RWPE1 (cell line): ENCODE measurements at regions not wholly inside any gene's neighbourhood (a gene's known extent, or its start where the extent isn't known, plus 50 kb on each side); places are given as distances from the start of the nearest gene placed in this dataset.
"Not testable (repeated sequence)": the region's sequence is repeated elsewhere in the genome, so short reads cannot be mapped to it uniquely, and the experiment has no call there.

Source experiments
- CTCF ChIA-PET: fragments of 350-600 bp; sonication (Branson Sonifier 250); formaldehyde crosslinking; extraction: SDS; loops from one replicate; lab custom pipeline; 2021; lab: Yijun Ruan, JAX
- POLR2A ChIA-PET: fragments of 400-600 bp; formaldehyde crosslinking; extraction: SDS; loops from one replicate; lab custom pipeline; 2020; ENCODE audit warnings: antibody characterized with exemption; ENCODE audit not compliant: low non-redundant PET; lab: Yijun Ruan, JAX
- DNase-seq: peaks from one replicate; pipeline ENCODE4 v3.0.0; 2012; ENCODE audit warnings: low spot score
- H3K27ac ChIP-seq: fragments of 450-650 bp; 2 replicates; pipeline ENCODE4 v1.5.1; 2017
- CTCF ChIP-seq: fragments of 450-650 bp; conservative IDR thresholded peaks from 2 replicates; pipeline ENCODE4 v1.5.1; 2017; ENCODE audit warnings: low read depth, mild to moderate bottlenecking

- TF ChIP-seq CTCF = no peak
- POLR2A ChIA-PET = no interaction called here
- DNase-seq = no peak
- CTCF ChIA-PET = no interaction called here
- H3K27ac ChIP-seq = no peak overlapping the region
Observed at GRCh38 chr1:224053456-224053855, 60.5 kb upstream of the FBXO28 start.

- peak; percentile 64 for DNase-seq
- CTCF ChIA-PET = interaction anchor here (0.6 kb wide), 1 partner anchor 11 kb away, joined by 4 read pairs; no protein-coding TSS in a partner anchor
- H3K27ac ChIP-seq = no peak overlapping the region
- no peak for TF ChIP-seq CTCF
- POLR2A ChIA-PET = no interaction called here
Observed at GRCh38 chr1:224052772-224053171, 61.1 kb upstream of the FBXO28 start.

- POLR2A ChIA-PET, DNase-seq, H3K27ac ChIP-seq: not testable (repeated sequence)
- CTCF ChIA-PET = interaction anchor here (0.6 to 1.0 kb wide), 5 partner anchors 10 to 867 kb away, joined by 3 to 6 read pairs (median 3); no protein-coding TSS in a partner anchor
Observed at GRCh38 chr1:224051782-224052181, 62.1 kb upstream of the FBXO28 start.

- CTCF ChIA-PET = interaction anchor here (0.6 to 1.1 kb wide), 7 partner anchors 9 to 868 kb away, joined by 3 to 6 read pairs (median 3); no protein-coding TSS in a partner anchor
- H3K27ac ChIP-seq = no peak overlapping the region
- POLR2A ChIA-PET = no interaction called here
- no peak for DNase-seq
- TF ChIP-seq CTCF = peak; percentile 39; the same call in 1 of the 2 replicates
Observed at GRCh38 chr1:224051086-224051406, 62.9 kb upstream of the FBXO28 start.

- no peak for TF ChIP-seq CTCF
- no peak for DNase-seq
- ChIA-PET POLR2A (no interaction called here), CTCF (interaction anchor here (0.6 kb wide), 1 partner anchor 44 kb away, joined by 3 read pairs; no protein-coding TSS in a partner anchor)
- H3K27ac ChIP-seq = no peak overlapping the region
Observed at GRCh38 chr1:224047538-224047937, 66.4 kb upstream of the FBXO28 start.

- POLR2A ChIA-PET = no interaction called here
- no peak for DNase-seq
- no peak overlapping the region for H3K27ac ChIP-seq
- CTCF ChIA-PET = interaction anchor here (0.6 kb wide), 1 partner anchor 159 kb away, joined by 4 read pairs; no protein-coding TSS in a partner anchor
- TF ChIP-seq CTCF = no peak
Observed at GRCh38 chr1:224045556-224045955, 68.4 kb upstream of the FBXO28 start.

- DNase-seq = no peak
- ChIA-PET CTCF (no interaction called here), POLR2A (no interaction called here)
- no peak for TF ChIP-seq CTCF
- no peak overlapping the region for H3K27ac ChIP-seq
Observed at GRCh38 chr1:224044420-224044819, 69.5 kb upstream of the FBXO28 start.
